HUES64 (cell line): ENCODE measurements at regions not wholly inside any gene's neighbourhood (a gene's known extent, or its start where the extent isn't known, plus 50 kb on each side); places are given as distances from the start of the nearest gene placed in this dataset.
"Not testable (repeated sequence)": the region's sequence is repeated elsewhere in the genome, so short reads cannot be mapped to it uniquely, and the experiment has no call there.

Experiments used
- H3K27ac ChIP-seq: 2 replicates; pipeline ENCODE4 v1.7.0; 2013; ENCODE audit warnings: low read depth, low read length, inconsistent platforms
- H3K27me3 ChIP-seq: 2 replicates; pipeline ENCODE4 v1.6.1; 2013; ENCODE audit warnings: mild to moderate bottlenecking, low read length; ENCODE audit not compliant: insufficient read depth
- H3K36me3 ChIP-seq: 2 replicates; pipeline ENCODE4 v1.6.1; 2013; ENCODE audit warnings: mild to moderate bottlenecking, low read length; ENCODE audit not compliant: insufficient read depth
- H3K4me1 ChIP-seq: 2 replicates; pipeline ENCODE4 v1.6.1; 2013; ENCODE audit warnings: mild to moderate bottlenecking, low read length, moderate library complexity; ENCODE audit not compliant: insufficient read depth
- H3K4me3 ChIP-seq: 2 replicates; pipeline ENCODE4 v1.5.1; 2013; ENCODE audit warnings: mild to moderate bottlenecking, low read length, moderate library complexity
- H3K9ac ChIP-seq: 2 replicates; pipeline ENCODE4 v1.6.1; 2013; ENCODE audit warnings: mild to moderate bottlenecking, low read depth, low read length
- H3K9me3 ChIP-seq: 2 replicates; pipeline ENCODE4 v1.6.1; 2013; ENCODE audit warnings: low read depth, low read length; ENCODE audit not compliant: insufficient read depth
- WGBS: fragments of 150-250, 120-280 bp; methylation state at CpG from one replicate; pipeline ENCODE4 v1.1.7; 2013; ENCODE audit warnings: missing lambda C conversion rate; 5-methylcytosine and 5-hydroxymethylcytosine counted together

GRCh38 chr13:100764937-100765336 is 90.3 kb upstream of the TMTC4 start:
- Histone ChIP-seq H3K27ac (no peak overlapping the region), H3K4me3 (no peak overlapping the region)
- 82% methylated on average over 9 of the region's 9 CpGs for WGBS

GRCh38 chr13:100762126-100762525 is 87.5 kb upstream of the TMTC4 start:
- WGBS, result 87% methylated on average over 3 of the region's 22 CpGs

More at GRCh38 chr13:100764937-100765336, 90.3 kb upstream of the TMTC4 start:
- Histone ChIP-seq H3K4me1 (no peaks in the 10 kb centered on the region), H3K9me3 (peaks cover 3% of the 10 kb centered on the region; the same call in 1 of the 2 replicates), H3K36me3 (no peaks in the 10 kb centered on the region), H3K27me3 (no peaks in the 10 kb centered on the region), H3K9ac (no peak overlapping the region)

DNA sequence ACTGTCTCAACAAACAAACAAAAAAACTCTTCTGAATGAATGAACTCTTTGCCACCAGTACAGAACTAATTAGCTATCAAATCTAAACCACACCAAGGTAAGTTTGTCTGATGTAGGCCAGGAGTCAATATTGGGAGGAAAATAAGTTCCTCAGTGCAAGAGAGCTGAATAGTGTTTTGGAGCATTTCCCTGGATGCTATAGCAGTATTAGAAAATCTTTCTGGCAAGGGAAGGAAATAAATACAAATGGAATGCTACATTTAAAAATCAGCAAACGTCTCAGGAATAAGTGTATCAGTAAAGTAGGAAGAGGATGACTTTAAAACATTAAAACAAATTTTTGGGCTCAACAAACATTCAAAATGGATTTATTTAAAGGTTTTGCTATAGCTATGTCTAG is 81.3 kb upstream of the TMTC4 start:
- no peaks in the 10 kb centered on the region for H3K27me3 ChIP-seq
- H3K27ac ChIP-seq, result no peak overlapping the region
- no peak overlapping the region for H3K4me3 ChIP-seq
- 80% methylated on average over 1 of the region's 1 CpG for WGBS
- no peak overlapping the region for H3K9ac ChIP-seq
- no peaks in the 10 kb centered on the region for H3K4me1 ChIP-seq
- no peaks in the 10 kb centered on the region for H3K36me3 ChIP-seq
- H3K9me3 ChIP-seq, result no peaks in the 10 kb centered on the region

More at GRCh38 chr13:100762126-100762525, 87.5 kb upstream of the TMTC4 start:
- not testable (repeated sequence) for H3K27ac ChIP-seq, H3K4me1 ChIP-seq, H3K4me3 ChIP-seq, H3K9ac ChIP-seq, H3K27me3 ChIP-seq, H3K36me3 ChIP-seq, H3K9me3 ChIP-seq

DNA sequence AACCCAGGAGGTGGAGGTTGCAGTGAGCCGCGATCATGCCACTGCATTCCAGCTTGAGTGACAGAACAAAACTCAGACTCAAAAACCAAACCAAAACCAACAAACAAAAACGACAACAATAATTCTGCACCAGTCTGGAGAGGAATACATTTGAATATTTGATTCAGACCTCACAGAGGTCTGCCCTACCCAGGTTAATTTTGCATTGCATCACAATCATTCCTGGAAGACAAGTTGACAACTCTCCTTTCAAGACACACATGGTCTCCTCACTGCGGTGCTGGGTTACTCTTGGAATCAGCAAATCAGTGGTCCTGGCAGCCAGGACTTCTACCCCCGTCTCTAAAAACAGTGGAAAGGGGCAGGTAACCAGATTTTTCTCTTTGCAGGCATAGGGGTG is 79.9 kb upstream of the TMTC4 start:
- Histone ChIP-seq H3K4me1 (no peaks in the 10 kb centered on the region), H3K9ac (no peak overlapping the region), H3K36me3 (no peaks in the 10 kb centered on the region), H3K9me3 (no peaks in the 10 kb centered on the region), H3K4me3 (no peak overlapping the region), H3K27ac (no peak overlapping the region), H3K27me3 (no peaks in the 10 kb centered on the region)
- WGBS, result 90% methylated on average over 5 of the region's 5 CpGs

- 94% methylated on average over 4 of the region's 4 CpGs for WGBS
- Histone ChIP-seq H3K36me3 (no peaks in the 10 kb centered on the region), H3K27me3 (no peaks in the 10 kb centered on the region), H3K9me3 (no peaks in the 10 kb centered on the region), H3K4me3 (no peak overlapping the region), H3K27ac (no peak overlapping the region), H3K4me1 (no peaks in the 10 kb centered on the region), H3K9ac (no peak overlapping the region)
Measured at GRCh38 chr13:100753376-100753775, 78.8 kb upstream of the TMTC4 start.

GRCh38 chr13:100751826-100752225 is 77.2 kb upstream of the TMTC4 start:
- WGBS, result 91% methylated on average over 11 of the region's 13 CpGs
- Histone ChIP-seq H3K36me3 (no peaks in the 10 kb centered on the region), H3K27me3 (no peaks in the 10 kb centered on the region), H3K4me3 (no peak overlapping the region), H3K27ac (no peak overlapping the region), H3K9ac (no peak overlapping the region), H3K4me1 (no peaks in the 10 kb centered on the region), H3K9me3 (no peaks in the 10 kb centered on the region)

DNA sequence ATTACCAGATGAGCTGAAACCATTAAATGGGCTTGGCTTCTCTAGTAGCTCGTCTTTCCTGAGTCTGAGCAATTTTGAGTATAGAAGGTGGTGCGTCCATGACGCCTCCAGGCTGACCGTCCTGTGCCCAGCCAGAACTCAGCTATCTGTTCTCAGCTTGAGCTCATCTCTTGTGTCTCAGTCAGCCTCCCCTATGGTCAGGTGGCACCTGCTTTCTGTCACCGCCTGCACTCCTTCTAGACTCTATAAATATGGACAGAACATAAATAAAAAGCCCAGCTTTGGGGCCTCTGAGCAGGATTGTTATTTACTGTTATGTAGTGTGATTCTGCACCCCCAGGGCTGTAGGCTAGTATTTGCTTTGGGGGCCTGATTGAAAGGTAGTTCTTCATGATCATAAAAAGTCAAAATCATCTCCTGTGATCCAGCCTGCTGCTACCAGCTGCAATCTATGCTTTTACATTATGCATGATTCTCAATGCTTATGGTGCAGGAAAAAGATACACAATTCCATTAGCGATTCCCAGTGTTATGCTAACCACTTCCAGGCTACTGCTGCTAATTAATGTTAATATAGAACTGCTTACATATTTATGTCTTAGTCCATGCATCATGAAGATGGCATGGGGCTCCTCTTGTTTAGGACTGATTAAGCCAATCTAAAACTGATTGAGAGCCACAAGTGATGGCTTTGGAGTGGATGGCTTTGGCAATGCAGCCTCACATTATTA is 72.5 kb upstream of the TMTC4 start:
- peaks cover 3% of the 10 kb centered on the region; the same call in 1 of the 2 replicates for H3K9me3 ChIP-seq
- H3K36me3 ChIP-seq, result no peaks in the 10 kb centered on the region
- H3K4me1 ChIP-seq, result no peaks in the 10 kb centered on the region
- H3K9ac ChIP-seq, result no peak overlapping the region
- H3K4me3 ChIP-seq, result no peak overlapping the region
- no peak overlapping the region for H3K27ac ChIP-seq
- H3K27me3 ChIP-seq, result no peaks in the 10 kb centered on the region
- WGBS, result 94% methylated on average over 6 of the region's 6 CpGs

GRCh38 chr13:100738176-100738855 is 63.7 kb upstream of the TMTC4 start:
- Histone ChIP-seq H3K27me3 (no peaks in the 10 kb centered on the region), H3K9ac (no peak overlapping the region), H3K4me1 (no peaks in the 10 kb centered on the region), H3K36me3 (no peaks in the 10 kb centered on the region), H3K9me3 (no peaks in the 10 kb centered on the region), H3K4me3 (no peak overlapping the region), H3K27ac (no peak overlapping the region)
- WGBS, result 82% methylated on average over 8 of the region's 8 CpGs

- H3K36me3 ChIP-seq, result no peaks in the 10 kb centered on the region
- WGBS, result 94% methylated on average over 9 of the region's 9 CpGs
- H3K4me1 ChIP-seq, result no peaks in the 10 kb centered on the region
- H3K9me3 ChIP-seq, result no peaks in the 10 kb centered on the region
- H3K27me3 ChIP-seq, result no peaks in the 10 kb centered on the region
- no peak overlapping the region for H3K4me3 ChIP-seq
- no peak overlapping the region for H3K27ac ChIP-seq
- no peak overlapping the region for H3K9ac ChIP-seq
Measured at GRCh38 chr13:100735494-100735893, 60.9 kb upstream of the TMTC4 start.

GRCh38 chr13:100734194-100734720 is 59.7 kb upstream of the TMTC4 start:
- no peak overlapping the region for H3K9ac ChIP-seq
- WGBS, result 77% methylated on average over 1 of the region's 1 CpG
- no peak overlapping the region for H3K27ac ChIP-seq
- H3K4me3 ChIP-seq, result no peak overlapping the region
- no peaks in the 10 kb centered on the region for H3K9me3 ChIP-seq
- H3K4me1 ChIP-seq, result no peaks in the 10 kb centered on the region
- H3K27me3 ChIP-seq, result no peaks in the 10 kb centered on the region
- H3K36me3 ChIP-seq, result no peaks in the 10 kb centered on the region

DNA sequence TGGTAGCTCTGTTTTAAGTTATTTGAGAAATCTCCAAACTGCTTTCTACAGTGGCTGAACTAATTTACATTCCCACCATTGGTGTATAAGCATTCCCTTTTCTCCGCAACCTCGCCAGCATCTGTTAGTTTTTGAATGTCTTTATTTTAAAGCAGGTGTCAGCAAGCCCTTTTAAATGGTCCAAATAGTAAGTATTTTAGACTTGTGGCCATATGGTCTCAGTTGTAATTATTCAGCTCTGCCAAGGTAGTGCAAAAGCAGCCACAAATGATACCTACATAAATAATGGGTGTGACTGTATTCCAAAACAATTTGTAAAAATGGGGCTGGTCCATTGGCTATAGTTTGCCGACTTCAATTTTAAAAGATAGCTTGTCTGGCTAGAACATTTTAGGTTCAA is 58.7 kb upstream of the TMTC4 start:
- H3K27me3 ChIP-seq, result no peaks in the 10 kb centered on the region
- H3K4me1 ChIP-seq, result no peaks in the 10 kb centered on the region
- 97% methylated on average over 3 of the region's 3 CpGs for WGBS
- H3K9me3 ChIP-seq, result no peaks in the 10 kb centered on the region
- H3K4me3 ChIP-seq, result no peak overlapping the region
- H3K9ac ChIP-seq, result no peak overlapping the region
- no peaks in the 10 kb centered on the region for H3K36me3 ChIP-seq
- no peak overlapping the region for H3K27ac ChIP-seq
